ENCODE measurements at regions not wholly inside any gene's neighbourhood (a gene's known extent, or its start where the extent isn't known, plus 50 kb on each side); places are given as distances from the start of the nearest gene placed in this dataset.
"Not testable (repeated sequence)": the region's sequence is repeated elsewhere in the genome, so short reads cannot be mapped to it uniquely, and the experiment has no call there.

GRCh38 chr14:23769221-23769728 lies 133.1 kb downstream of the DHRS2 start:
- not testable (repeated sequence) for TF ChIP-seq CTCF (IDR thresholded peaks at IDR 0.05); USF2 (IDR thresholded peaks at IDR 0.05); CHD4 (IDR thresholded peaks at IDR 0.05; ENCODE audit: borderline replicate concordance); SMC3 (IDR thresholded peaks at IDR 0.05)
